Endothelial cell (in vitro differentiated cells): ENCODE measurements at regions not wholly inside any gene's neighbourhood (a gene's known extent, or its start where the extent isn't known, plus 50 kb on each side); places are given as distances from the start of the nearest gene placed in this dataset.

Source experiments
- DNase-seq: peaks from one replicate; pipeline ENCODE4 v3.0.0; 2021; ENCODE audit warnings: low spot score
- H3K27ac Mint-ChIP-seq: one replicate; pipeline ENCODE4 v1.8.0; 2021; ENCODE audit warnings: mixed read lengths, inconsistent platforms; ENCODE audit not compliant: unreplicated experiment
- H3K27me3 Mint-ChIP-seq: one replicate; pipeline ENCODE4 v1.8.0; 2021; ENCODE audit warnings: mild to moderate bottlenecking, moderate library complexity, mixed read lengths, inconsistent platforms; ENCODE audit not compliant: unreplicated experiment
- H3K36me3 Mint-ChIP-seq: one replicate; pipeline ENCODE4 v1.8.0; 2021; ENCODE audit warnings: mild to moderate bottlenecking, low read depth, mixed read lengths, inconsistent platforms; ENCODE audit not compliant: unreplicated experiment
- H3K4me1 Mint-ChIP-seq: one replicate; pipeline ENCODE4 v1.8.0; 2021; ENCODE audit warnings: mild to moderate bottlenecking, mixed read lengths, inconsistent platforms; ENCODE audit not compliant: unreplicated experiment
- H3K4me3 Mint-ChIP-seq: one replicate; pipeline ENCODE4 v1.8.0; 2021; ENCODE audit warnings: mild to moderate bottlenecking, mixed read lengths, inconsistent platforms; ENCODE audit not compliant: unreplicated experiment
- H3K9me3 Mint-ChIP-seq: one replicate; pipeline ENCODE4 v1.8.0; 2021; ENCODE audit warnings: mixed read lengths, inconsistent platforms; ENCODE audit not compliant: unreplicated experiment
- TF ChIP-seq, protein P1 (sequence below): fragments of 200-600 bp; sonication (generic); IDR thresholded peaks from one replicate; pipeline ENCODE4 v1.5.0; 2021; ENCODE audit warnings: antibody characterized with exemption; ENCODE audit not compliant: unreplicated experiment

DNA sequence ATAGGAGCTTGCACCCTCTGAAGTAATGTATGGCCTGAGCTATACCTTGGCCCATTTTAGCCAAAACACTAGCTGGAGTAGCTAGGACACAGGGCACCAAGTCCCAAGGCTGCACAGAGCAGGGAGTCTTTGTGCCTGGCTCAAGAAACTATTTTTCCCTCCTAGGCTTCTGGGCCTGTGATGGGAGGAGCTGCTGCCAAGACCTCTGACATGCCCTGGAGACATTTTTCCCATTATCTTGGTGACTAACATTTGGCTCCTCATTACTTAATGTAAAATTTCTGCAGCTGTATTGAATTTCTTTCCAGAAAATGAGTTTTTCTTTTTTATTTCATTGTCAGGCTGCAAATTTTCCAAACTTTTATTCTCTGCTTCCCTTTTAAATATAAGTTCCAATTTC lies 1099.2 kb downstream of the CDH18 start:
- DNase-seq, result no peak
- Mint-ChIP-seq H3K4me3 (no peak overlapping the region), H3K27ac (no peak overlapping the region), H3K27me3 (no peaks in the 10 kb centered on the region), H3K4me1 (no peaks in the 10 kb centered on the region), H3K36me3 (no peaks in the 10 kb centered on the region), H3K9me3 (no peaks in the 10 kb centered on the region)
- TF ChIP-seq, protein P1, sequence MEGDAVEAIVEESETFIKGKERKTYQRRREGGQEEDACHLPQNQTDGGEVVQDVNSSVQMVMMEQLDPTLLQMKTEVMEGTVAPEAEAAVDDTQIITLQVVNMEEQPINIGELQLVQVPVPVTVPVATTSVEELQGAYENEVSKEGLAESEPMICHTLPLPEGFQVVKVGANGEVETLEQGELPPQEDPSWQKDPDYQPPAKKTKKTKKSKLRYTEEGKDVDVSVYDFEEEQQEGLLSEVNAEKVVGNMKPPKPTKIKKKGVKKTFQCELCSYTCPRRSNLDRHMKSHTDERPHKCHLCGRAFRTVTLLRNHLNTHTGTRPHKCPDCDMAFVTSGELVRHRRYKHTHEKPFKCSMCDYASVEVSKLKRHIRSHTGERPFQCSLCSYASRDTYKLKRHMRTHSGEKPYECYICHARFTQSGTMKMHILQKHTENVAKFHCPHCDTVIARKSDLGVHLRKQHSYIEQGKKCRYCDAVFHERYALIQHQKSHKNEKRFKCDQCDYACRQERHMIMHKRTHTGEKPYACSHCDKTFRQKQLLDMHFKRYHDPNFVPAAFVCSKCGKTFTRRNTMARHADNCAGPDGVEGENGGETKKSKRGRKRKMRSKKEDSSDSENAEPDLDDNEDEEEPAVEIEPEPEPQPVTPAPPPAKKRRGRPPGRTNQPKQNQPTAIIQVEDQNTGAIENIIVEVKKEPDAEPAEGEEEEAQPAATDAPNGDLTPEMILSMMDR, result no peak

DNA sequence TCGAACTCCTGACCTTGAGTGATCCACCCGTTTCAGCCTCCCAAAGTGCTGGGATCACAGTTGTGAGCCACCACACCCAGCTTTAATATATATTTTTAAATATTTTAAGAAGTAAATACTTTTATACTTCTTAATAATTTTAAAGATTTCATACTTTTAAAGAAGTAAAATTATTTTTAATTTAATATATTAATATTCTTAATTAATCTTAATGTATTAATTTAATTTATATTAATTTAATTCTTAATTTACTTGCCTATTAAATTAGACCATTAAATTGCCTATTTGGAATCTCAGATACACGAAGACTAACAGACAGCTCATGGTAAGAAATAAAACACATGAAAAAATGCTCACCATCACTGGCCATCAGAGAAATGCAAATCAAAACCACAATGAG lies 1087.4 kb downstream of the CDH18 start:
- Mint-ChIP-seq H3K27ac (no peak overlapping the region), H3K4me3 (no peak overlapping the region), H3K4me1 (no peaks in the 10 kb centered on the region), H3K9me3 (no peaks in the 10 kb centered on the region), H3K36me3 (no peaks in the 10 kb centered on the region), H3K27me3 (no peaks in the 10 kb centered on the region)
- TF ChIP-seq, protein P1, result no peak
- no peak for DNase-seq

DNA sequence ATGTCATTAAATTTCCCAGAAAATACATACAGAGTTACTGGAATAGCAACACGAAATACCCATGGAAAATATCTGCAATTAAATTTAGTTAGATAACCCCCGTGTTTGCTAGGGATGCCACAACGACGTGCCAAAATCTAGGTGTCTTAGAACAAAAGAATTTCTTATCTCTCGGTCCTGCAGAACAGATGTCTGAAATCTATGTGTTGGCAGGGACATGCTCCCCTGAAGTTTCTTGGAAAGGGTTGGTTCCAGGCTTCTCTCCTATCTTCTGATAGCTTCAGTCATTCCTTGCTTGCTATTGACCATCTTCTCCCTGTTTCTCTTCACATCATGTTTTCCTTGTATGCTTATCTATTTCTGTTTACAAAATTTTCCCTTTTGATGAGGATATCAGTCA lies 1067.0 kb downstream of the CDH18 start:
- Mint-ChIP-seq H3K27ac (no peak overlapping the region), H3K4me3 (no peak overlapping the region), H3K27me3 (peaks cover 3% of the 10 kb centered on the region), H3K36me3 (no peaks in the 10 kb centered on the region), H3K4me1 (no peaks in the 10 kb centered on the region), H3K9me3 (no peaks in the 10 kb centered on the region)
- DNase-seq, result no peak
- TF ChIP-seq, protein P1, result no peak

DNA sequence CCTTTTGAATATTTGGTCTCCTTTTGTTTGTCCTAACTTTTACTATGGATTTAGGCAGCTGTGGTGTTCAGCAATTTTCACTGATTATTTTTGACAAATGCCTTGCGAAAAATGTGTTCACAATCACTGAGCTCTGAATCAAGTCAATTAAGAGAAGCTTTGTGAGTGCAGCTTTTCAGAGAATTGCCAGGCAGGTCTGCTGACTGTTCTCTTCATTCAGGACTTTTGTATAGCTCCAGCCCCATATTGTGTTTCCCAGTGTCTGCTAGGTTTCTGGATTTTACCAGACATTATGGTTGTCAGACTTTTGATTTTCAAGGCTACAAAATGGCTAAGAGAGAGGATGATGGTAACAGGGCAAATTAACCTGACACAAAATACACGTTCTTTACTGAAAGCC lies 1055.9 kb downstream of the CDH18 start:
- no peak overlapping the region for H3K27ac Mint-ChIP-seq
- H3K27me3 Mint-ChIP-seq, result no peaks in the 10 kb centered on the region
- H3K36me3 Mint-ChIP-seq, result no peaks in the 10 kb centered on the region
- no peaks in the 10 kb centered on the region for H3K4me1 Mint-ChIP-seq
- no peak overlapping the region for H3K4me3 Mint-ChIP-seq
- no peak for DNase-seq
- TF ChIP-seq, protein P1, result no peak
- H3K9me3 Mint-ChIP-seq, result no peaks in the 10 kb centered on the region

DNA sequence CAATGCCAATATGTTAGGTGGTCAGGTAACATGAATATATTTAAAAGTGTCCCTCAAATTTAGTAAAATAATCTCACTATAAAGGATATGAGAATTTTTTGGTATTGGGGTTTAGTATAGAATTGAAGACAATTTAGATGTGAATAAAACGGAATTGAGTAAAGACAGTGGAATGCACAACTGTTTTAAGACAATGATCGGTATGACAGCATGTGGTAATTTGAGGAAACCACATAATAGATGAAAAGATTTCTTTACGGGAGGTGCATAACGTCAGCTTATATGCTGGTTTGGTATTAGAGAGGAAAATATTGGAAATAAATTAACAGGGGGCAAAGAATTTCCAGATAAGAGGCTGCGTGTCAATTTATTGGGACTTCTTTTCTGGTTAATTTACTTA lies 1043.2 kb downstream of the CDH18 start:
- no peaks in the 10 kb centered on the region for H3K27me3 Mint-ChIP-seq
- no peak overlapping the region for H3K27ac Mint-ChIP-seq
- no peak for DNase-seq
- no peaks in the 10 kb centered on the region for H3K4me1 Mint-ChIP-seq
- H3K36me3 Mint-ChIP-seq, result no peaks in the 10 kb centered on the region
- no peak overlapping the region for H3K4me3 Mint-ChIP-seq
- H3K9me3 Mint-ChIP-seq, result no peaks in the 10 kb centered on the region
- TF ChIP-seq, protein P1, result no peak
